Vagina (tissue), 2 donors: ENCODE measurements at regions not wholly inside any gene's neighbourhood (a gene's known extent, or its start where the extent isn't known, plus 50 kb on each side); places are given as distances from the start of the nearest gene placed in this dataset.

ENCODE experiments used
- DNase-seq, 2 donors: peaks; one replicate each; pipeline ENCODE4 v3.0.0-alpha.2; 2017; ENCODE audit errors: extremely low spot score in 2 of 2
- H3K27ac ChIP-seq: fragments of 200-600 bp; sonication (generic); one replicate; pipeline ENCODE4 v1.5.1; 2019
- H3K27me3 ChIP-seq: fragments of 200-600 bp; sonication (generic); one replicate; pipeline ENCODE4 v1.5.1; 2019
- H3K36me3 ChIP-seq, 2 donors: fragments of 200-600 bp; sonication (generic); one replicate each; pipeline ENCODE4 v1.5.1; 2017 to 2019
- H3K4me1 ChIP-seq: fragments of 200-600 bp; sonication (generic); one replicate; pipeline ENCODE4 v1.5.1; 2019
- H3K4me3 ChIP-seq, 2 donors: fragments of 200-600 bp; sonication (generic); 1 replicate in 1 of 2; 2 replicates in 1 of 2; pipeline ENCODE4 v1.5.1; 2016 to 2019
- H3K9me3 ChIP-seq: fragments of 200-600 bp; sonication (generic); one replicate; pipeline ENCODE4 v1.5.1; 2019
- CTCF ChIP-seq, 3 experiments: fragments of 450-650 bp in 2 of 3; fragments of 200-600 bp in 1 of 3; sonication (generic) in 1 of 3; IDR thresholded peaks; one replicate each; pipeline ENCODE4 v1.5.1; 2017 to 2019; ENCODE audit warnings: antibody characterized with exemption in 3 of 3, mild to moderate bottlenecking in 2 of 3, moderate library complexity in 2 of 3
- POLR2A ChIP-seq, 2 donors: fragments of 450-650 bp; IDR thresholded peaks; one replicate each; pipeline ENCODE4 v1.6.1; 2017; ENCODE audit warnings: antibody characterized with exemption in 2 of 2, mild to moderate bottlenecking in 2 of 2, moderate library complexity in 2 of 2
- POLR2AphosphoS5 ChIP-seq, 2 donors: sonication (generic); formaldehyde crosslinking; IDR thresholded peaks; one replicate each; pipeline ENCODE4 v1.9.0; 2017; ENCODE audit warnings: antibody characterized with exemption in 2 of 2, mild to moderate bottlenecking in 2 of 2, low read depth in 1 of 2; ENCODE audit not compliant: insufficient read depth in 1 of 2
- intact Hi-C: fragments of 100-400 bp; cut with DNase I; formaldehyde crosslinking; loops from one replicate; pipeline ENCODE4 v1.15.1; 2023

- H3K9me3 ChIP-seq: no peaks in the 10 kb centered on the region
- no peaks in the 10 kb centered on the region for H3K36me3 ChIP-seq
- intact Hi-C loops: no loop called here
- DNase-seq: no peak
- no peak overlapping the region for H3K27ac ChIP-seq
- no peaks in the 10 kb centered on the region for H3K4me1 ChIP-seq
- no peak overlapping the region for H3K4me3 ChIP-seq
- no peak for TF ChIP-seq POLR2A (IDR thresholded peaks at IDR 0.05)
- no peaks in the 10 kb centered on the region for H3K27me3 ChIP-seq
These were observed 161.9 kb upstream of the DEFB112 start for GRCh38 chr6:50211582-50211981.

- DNase-seq: no peak
- no peak overlapping the region for H3K27ac ChIP-seq
- no peaks in the 10 kb centered on the region for H3K4me1 ChIP-seq
- TF ChIP-seq CTCF (IDR thresholded peaks at IDR 0.05) (no peak), POLR2A (IDR thresholded peaks at IDR 0.05) (no peak), POLR2AphosphoS5 (IDR thresholded peaks at IDR 0.05; ENCODE audit: insufficient read depth in 1 of 2, low read depth in 1 of 2) (no peak)
- no peaks in the 10 kb centered on the region for H3K9me3 ChIP-seq
- intact Hi-C loops: no loop called here
- no peaks in the 10 kb centered on the region for H3K36me3 ChIP-seq
- no peaks in the 10 kb centered on the region for H3K27me3 ChIP-seq
- H3K4me3 ChIP-seq: no peak overlapping the region
These were observed 163.4 kb upstream of the DEFB112 start for GRCh38 chr6:50213146-50213545.

- Histone ChIP-seq H3K27me3 (no peaks in the 10 kb centered on the region), H3K36me3 (no peaks in the 10 kb centered on the region), H3K9me3 (no peaks in the 10 kb centered on the region), H3K4me1 (no peaks in the 10 kb centered on the region), H3K4me3 (no peak overlapping the region), H3K27ac (no peak overlapping the region)
- DNase-seq: no peak
- TF ChIP-seq POLR2A (IDR thresholded peaks at IDR 0.05) (no peak), CTCF (IDR thresholded peaks at IDR 0.05) (no peak), POLR2AphosphoS5 (IDR thresholded peaks at IDR 0.05; ENCODE audit: insufficient read depth in 1 of 2, low read depth in 1 of 2) (no peak)
- intact Hi-C loops: no loop called here
These were observed 165.2 kb upstream of the DEFB112 start for GRCh38 chr6:50214937-50215336.

GRCh38 chr6:50217841-50218240 is 168.1 kb upstream of the DEFB112 start:
- Histone ChIP-seq H3K4me3 (no peak overlapping the region), H3K4me1 (no peaks in the 10 kb centered on the region), H3K9me3 (no peaks in the 10 kb centered on the region), H3K36me3 (no peaks in the 10 kb centered on the region), H3K27ac (no peak overlapping the region), H3K27me3 (no peaks in the 10 kb centered on the region)
- intact Hi-C loops: no loop called here
- TF ChIP-seq CTCF (IDR thresholded peaks at IDR 0.05): no peak
- no peak for TF ChIP-seq POLR2A (IDR thresholded peaks at IDR 0.05)
- no peak for TF ChIP-seq POLR2AphosphoS5 (IDR thresholded peaks at IDR 0.05; ENCODE audit: insufficient read depth in 1 of 2, low read depth in 1 of 2)
- DNase-seq: no peak

GRCh38 chr6:50236164-50236563 is 186.4 kb upstream of the DEFB112 start:
- Histone ChIP-seq H3K36me3 (no peaks in the 10 kb centered on the region), H3K4me3 (no peak overlapping the region), H3K4me1 (no peaks in the 10 kb centered on the region), H3K27ac (no peak overlapping the region), H3K9me3 (no peaks in the 10 kb centered on the region), H3K27me3 (no peaks in the 10 kb centered on the region)
- intact Hi-C loops: no loop called here
- TF ChIP-seq CTCF (IDR thresholded peaks at IDR 0.05) (no peak), POLR2A (IDR thresholded peaks at IDR 0.05) (no peak), POLR2AphosphoS5 (IDR thresholded peaks at IDR 0.05; ENCODE audit: insufficient read depth in 1 of 2, low read depth in 1 of 2) (no peak)
- DNase-seq: no peak

- Histone ChIP-seq H3K36me3 (no peaks in the 10 kb centered on the region), H3K4me1 (no peaks in the 10 kb centered on the region), H3K27ac (no peak overlapping the region), H3K4me3 (no peak overlapping the region), H3K27me3 (no peaks in the 10 kb centered on the region), H3K9me3 (no peaks in the 10 kb centered on the region)
- TF ChIP-seq CTCF (IDR thresholded peaks at IDR 0.05) (no peak), POLR2A (IDR thresholded peaks at IDR 0.05) (no peak), POLR2AphosphoS5 (IDR thresholded peaks at IDR 0.05; ENCODE audit: insufficient read depth in 1 of 2, low read depth in 1 of 2) (no peak)
- DNase-seq: no peak
- intact Hi-C loops: no loop called here
These were observed 190.1 kb upstream of the DEFB112 start for GRCh38 chr6:50239853-50240252.
